GM12865 (cell line): ENCODE measurements at regions not wholly inside any gene's neighbourhood (a gene's known extent, or its start where the extent isn't known, plus 50 kb on each side); places are given as distances from the start of the nearest gene placed in this dataset.
A peak's percentile ranks its signal among the peaks of the same experiment; 100 is the strongest.

ENCODE experiments used
- DNase-seq: peaks from one replicate; pipeline ENCODE4 v3.0.0; 2010; ENCODE audit warnings: low read depth
- H3K4me3 ChIP-seq: 2 replicates; pipeline ENCODE4 v1.5.1; 2011; ENCODE audit warnings: mild to moderate bottlenecking, low read depth, low read length, control low read depth
- TF ChIP-seq, protein P1 (sequence below): IDR thresholded peaks from 2 replicates; pipeline ENCODE4 v1.5.1; 2011; ENCODE audit warnings: low read length, control low read depth, low read depth, inconsistent platforms; ENCODE audit not compliant: insufficient read depth; ENCODE audit errors: missing control alignments

DNA sequence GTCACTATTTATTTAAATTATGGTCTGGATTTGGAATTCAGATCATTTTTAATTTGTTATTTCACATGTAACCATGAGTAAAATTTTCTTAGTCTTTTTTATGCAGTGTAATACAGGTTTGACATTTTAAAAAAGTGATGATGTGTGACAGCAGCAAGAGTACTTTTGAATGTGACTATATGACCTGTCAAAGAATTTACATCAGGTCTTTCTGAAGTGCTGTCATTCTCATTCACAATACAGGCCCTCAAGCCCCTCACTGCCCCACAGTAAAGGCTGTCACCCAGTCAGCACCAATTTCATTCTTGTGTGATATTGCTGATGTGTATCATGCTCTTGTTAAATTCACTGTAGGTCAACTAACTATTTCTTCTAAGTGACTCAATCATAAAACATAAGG, 364.2 kb downstream of the NUP35 start:
- TF ChIP-seq, protein P1, sequence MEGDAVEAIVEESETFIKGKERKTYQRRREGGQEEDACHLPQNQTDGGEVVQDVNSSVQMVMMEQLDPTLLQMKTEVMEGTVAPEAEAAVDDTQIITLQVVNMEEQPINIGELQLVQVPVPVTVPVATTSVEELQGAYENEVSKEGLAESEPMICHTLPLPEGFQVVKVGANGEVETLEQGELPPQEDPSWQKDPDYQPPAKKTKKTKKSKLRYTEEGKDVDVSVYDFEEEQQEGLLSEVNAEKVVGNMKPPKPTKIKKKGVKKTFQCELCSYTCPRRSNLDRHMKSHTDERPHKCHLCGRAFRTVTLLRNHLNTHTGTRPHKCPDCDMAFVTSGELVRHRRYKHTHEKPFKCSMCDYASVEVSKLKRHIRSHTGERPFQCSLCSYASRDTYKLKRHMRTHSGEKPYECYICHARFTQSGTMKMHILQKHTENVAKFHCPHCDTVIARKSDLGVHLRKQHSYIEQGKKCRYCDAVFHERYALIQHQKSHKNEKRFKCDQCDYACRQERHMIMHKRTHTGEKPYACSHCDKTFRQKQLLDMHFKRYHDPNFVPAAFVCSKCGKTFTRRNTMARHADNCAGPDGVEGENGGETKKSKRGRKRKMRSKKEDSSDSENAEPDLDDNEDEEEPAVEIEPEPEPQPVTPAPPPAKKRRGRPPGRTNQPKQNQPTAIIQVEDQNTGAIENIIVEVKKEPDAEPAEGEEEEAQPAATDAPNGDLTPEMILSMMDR = no peak
- H3K4me3 ChIP-seq = no peak overlapping the region
- DNase-seq = no peak

DNA sequence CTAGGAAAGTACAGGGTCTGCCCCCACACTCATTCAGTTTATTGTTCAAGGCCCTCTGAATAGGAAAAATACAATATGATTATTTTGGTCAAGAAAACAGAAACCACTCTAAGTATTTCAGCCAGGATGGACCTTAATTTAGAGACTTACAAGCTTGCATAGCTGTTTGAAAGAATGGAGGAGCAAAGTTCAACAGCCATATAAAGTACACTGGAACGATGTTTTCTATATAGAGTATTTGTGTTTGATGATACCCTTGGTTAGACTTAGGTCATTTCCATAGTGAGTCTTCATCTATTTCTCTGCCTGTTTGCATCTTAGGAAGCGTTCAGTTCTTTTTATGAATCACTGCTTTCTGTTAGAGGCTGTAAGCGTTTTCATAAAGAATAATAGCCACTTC, 366.2 kb downstream of the NUP35 start:
- H3K4me3 ChIP-seq = no peak overlapping the region
- DNase-seq = no peak
- TF ChIP-seq, protein P1 = no peak

DNA sequence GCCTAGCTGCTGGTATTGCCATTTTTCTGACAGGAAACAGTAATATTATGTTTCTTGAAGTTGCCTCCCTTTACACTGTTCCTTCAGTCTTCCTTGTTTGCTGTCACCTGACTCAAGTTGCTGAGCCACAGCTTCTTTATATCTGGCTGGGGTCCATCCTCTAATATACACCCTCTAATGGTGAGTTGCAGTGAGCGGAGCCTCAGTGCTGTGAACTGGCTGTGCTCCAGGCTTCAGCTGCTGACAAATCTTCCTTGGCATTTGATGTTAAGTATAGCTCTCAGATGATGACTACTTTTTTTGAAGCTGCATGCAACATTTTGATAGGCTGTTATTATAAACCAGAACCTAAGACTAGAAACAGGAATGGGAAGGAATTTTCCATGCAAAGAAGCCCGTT, 366.7 kb downstream of the NUP35 start:
- no peak for DNase-seq
- TF ChIP-seq, protein P1 = no peak

DNA sequence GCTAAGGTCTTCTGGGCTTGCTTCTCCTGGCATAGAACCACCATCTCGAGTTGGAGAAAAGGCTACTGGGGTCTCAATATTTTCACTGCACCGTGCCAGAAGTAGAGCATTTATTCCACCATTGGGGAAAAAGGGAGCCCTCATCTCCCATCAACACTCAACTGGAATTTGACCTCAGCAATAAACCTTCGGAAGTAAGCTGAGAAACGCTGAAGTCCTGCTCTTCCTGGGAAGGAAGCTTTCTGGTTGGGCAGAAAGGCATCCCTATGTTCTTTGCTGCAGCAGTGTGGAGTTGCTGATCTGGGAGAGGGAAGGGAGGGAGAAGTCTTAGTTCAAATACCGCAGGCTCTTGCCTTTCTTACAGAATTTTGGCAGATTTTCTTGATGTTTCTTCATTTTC, 368.8 kb downstream of the NUP35 start:
- no peak for DNase-seq
- TF ChIP-seq, protein P1 = no peak
- no peak overlapping the region for H3K4me3 ChIP-seq

More for the DNA sequence above, 366.7 kb downstream of the NUP35 start:
- no peak overlapping the region for H3K4me3 ChIP-seq

DNA sequence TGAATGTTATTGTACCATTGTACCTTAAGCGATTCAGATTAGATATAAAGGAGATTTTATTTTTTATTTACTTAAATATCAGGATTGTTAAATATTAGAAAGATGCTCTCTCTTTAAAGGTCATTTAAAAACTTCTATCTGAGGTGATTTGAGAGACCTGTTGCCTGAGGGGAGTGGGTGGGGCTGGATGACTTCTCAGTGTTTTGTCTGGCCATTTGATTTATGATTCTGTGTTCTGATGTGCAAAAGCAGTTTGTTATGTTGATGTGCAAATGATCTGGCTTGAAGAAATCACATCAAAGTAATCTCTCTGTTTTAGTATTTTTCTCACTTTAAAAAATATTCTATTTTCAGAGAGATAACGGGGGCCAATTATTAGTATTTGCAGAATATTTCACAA, 370.8 kb downstream of the NUP35 start:
- TF ChIP-seq, protein P1 = no peak
- no peak overlapping the region for H3K4me3 ChIP-seq
- no peak for DNase-seq

DNA sequence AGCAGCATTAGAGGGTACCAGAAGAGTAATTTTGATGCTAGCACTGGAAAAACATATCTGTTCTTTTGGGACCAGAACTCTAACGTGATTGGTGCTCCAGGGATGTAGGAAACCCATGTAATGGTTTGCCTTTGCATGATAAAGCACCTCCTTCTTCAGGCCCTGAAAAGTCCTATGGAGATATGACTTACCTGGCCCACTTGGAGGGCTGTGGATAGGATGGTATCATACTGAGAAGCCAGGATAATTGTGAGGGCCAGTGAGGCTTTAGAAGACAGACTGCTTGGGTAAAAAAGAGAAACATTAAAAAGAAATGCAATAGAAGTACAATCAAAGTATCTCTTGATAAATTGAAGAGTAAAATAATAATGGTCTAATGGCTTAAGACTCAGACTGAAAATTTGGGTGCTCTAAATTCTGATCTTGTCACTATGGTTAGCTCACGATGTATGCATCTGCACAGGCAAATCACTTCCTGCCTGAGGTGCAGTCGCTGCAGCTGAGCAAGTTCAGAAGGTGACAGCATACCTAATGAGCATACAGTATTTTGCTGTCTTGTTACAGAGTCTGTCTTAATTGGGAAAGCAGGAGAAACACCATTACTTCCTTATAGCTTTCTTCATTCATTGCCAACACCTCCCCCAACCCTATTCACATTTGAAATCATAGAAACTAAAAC, 371.5 kb downstream of the NUP35 start:
- TF ChIP-seq, protein P1 = no peak
- no peak overlapping the region for H3K4me3 ChIP-seq
- DNase-seq = peak; percentile 56

DNA sequence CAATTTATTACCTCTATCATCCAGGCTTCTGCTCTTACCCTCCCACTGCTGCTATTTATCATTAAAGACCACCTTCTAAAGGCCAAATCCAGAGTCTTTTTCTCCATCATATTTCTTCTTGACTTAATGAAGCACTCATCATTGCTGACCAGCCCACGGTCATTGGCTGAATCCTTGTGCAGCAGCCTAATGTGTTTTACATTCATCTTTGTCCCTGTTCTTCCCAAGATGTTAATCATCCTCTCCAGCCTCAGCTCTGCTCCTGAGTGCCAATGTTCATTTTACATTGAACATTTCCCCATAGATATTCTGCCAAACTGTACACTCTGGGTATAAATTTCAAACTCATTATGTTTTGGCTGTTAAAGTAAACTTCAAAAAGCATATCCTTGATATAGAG, 373.6 kb downstream of the NUP35 start:
- TF ChIP-seq, protein P1 = no peak
- no peak for DNase-seq
- no peak overlapping the region for H3K4me3 ChIP-seq
